ENCODE measurements at regions not wholly inside any gene's neighbourhood (a gene's known extent, or its start where the extent isn't known, plus 50 kb on each side); places are given as distances from the start of the nearest gene placed in this dataset.

- TF ChIP-seq POLR2A (IDR thresholded peaks at IDR 0.05; ENCODE audit: low read length), result no peak
- no peak for TF ChIP-seq GATA1 (IDR thresholded peaks at IDR 0.05; ENCODE audit: low read depth, low read length)
Observed at GRCh38 chr5:174523311-174524071, 200.9 kb upstream of the MSX2 start.

Data from erythroblast (primary cell).